Endodermal cell (in vitro differentiated cells): ENCODE measurements at regions not wholly inside any gene's neighbourhood (a gene's known extent, or its start where the extent isn't known, plus 50 kb on each side); places are given as distances from the start of the nearest gene placed in this dataset.

ENCODE experiments used
- DNase-seq: peaks from one replicate; pipeline ENCODE4 v3.0.0-alpha.2; 2017
- H3K27ac ChIP-seq: 2 replicates; pipeline ENCODE4 v1.5.1; 2013; ENCODE audit warnings: mild to moderate bottlenecking, low read depth, low read length, moderate library complexity
- H3K27me3 ChIP-seq: 2 replicates; pipeline ENCODE4 v1.6.1; 2013; ENCODE audit warnings: mild to moderate bottlenecking, low read length, moderate library complexity; ENCODE audit not compliant: insufficient read depth, control insufficient read depth, poor library complexity, severe bottlenecking
- H3K36me3 ChIP-seq: 2 replicates; pipeline ENCODE4 v1.7.0; 2013; ENCODE audit warnings: mild to moderate bottlenecking, low read length, moderate library complexity; ENCODE audit not compliant: control insufficient read depth, insufficient read depth
- H3K4me1 ChIP-seq: one replicate; pipeline ENCODE4 v1.7.0; 2013; ENCODE audit warnings: low read length; ENCODE audit not compliant: control insufficient read depth, insufficient read depth
- H3K4me3 ChIP-seq: 2 replicates; pipeline ENCODE4 v1.5.1; 2013; ENCODE audit warnings: mild to moderate bottlenecking, low read length, moderate library complexity
- H3K9ac ChIP-seq: 2 replicates; pipeline ENCODE4 v1.6.1; 2013; ENCODE audit warnings: mild to moderate bottlenecking, low read length, moderate library complexity; ENCODE audit not compliant: poor library complexity, severe bottlenecking; ENCODE audit errors: extremely low read depth
- H3K9me3 ChIP-seq: 2 replicates; pipeline ENCODE4 v1.6.1; 2013; ENCODE audit warnings: mild to moderate bottlenecking, low read length, moderate library complexity; ENCODE audit not compliant: control insufficient read depth
- H3K27ac Mint-ChIP-seq: 2 replicates; pipeline ENCODE4 v1.8.0; 2020; ENCODE audit warnings: mixed read lengths
- H3K27me3 Mint-ChIP-seq: 2 replicates; pipeline ENCODE4 v1.8.0; 2021; ENCODE audit warnings: mild to moderate bottlenecking, mixed read lengths; ENCODE audit not compliant: insufficient read depth
- H3K36me3 Mint-ChIP-seq: 2 replicates; pipeline ENCODE4 v1.8.0; 2020; ENCODE audit warnings: low read depth, mixed read lengths
- H3K4me1 Mint-ChIP-seq: 2 replicates; pipeline ENCODE4 v1.8.0; 2020; ENCODE audit warnings: mixed read lengths
- H3K4me3 Mint-ChIP-seq: 2 replicates; pipeline ENCODE4 v1.8.0; 2020; ENCODE audit warnings: mild to moderate bottlenecking, moderate library complexity, mixed read lengths
- H3K9me3 Mint-ChIP-seq: 2 replicates; pipeline ENCODE4 v1.8.0; 2020; ENCODE audit warnings: mild to moderate bottlenecking, mixed read lengths
- WGBS, 2 experiments: methylation state at CpG; one replicate each; pipeline versions ENCODE4 v1.1.5 to v1.1.7; 2013; ENCODE audit warnings: missing lambda C conversion rate in 2 of 2, mixed read lengths in 1 of 2; ENCODE audit not compliant: insufficient coverage in 1 of 2, insufficient read length in 1 of 2; 5-methylcytosine and 5-hydroxymethylcytosine counted together
- TF ChIP-seq, protein P1 (sequence below): fragments of 200-600 bp; sonication (generic); conservative IDR thresholded peaks from 2 replicates; pipeline ENCODE4 v1.5.0; 2021; ENCODE audit warnings: antibody characterized with exemption, mild to moderate bottlenecking

DNA sequence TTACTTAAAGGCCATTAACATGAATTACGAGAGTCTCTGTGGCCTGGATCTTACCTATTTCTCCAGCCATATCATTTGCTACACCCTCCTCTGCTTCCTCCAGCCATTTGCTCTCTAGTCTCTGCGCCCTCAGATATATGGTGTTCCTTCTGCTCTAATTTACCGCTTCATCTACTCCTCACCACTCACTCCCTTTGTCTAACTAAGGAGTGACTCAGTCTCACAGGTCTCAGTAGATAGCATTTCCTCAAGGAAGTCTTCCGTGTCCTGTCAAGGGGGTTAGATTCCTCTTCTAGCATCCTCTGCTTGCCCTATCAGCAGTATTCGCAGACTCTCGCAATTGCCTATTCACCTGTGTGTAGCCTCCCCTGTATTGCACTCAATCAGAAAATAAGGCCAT is 892.1 kb upstream of the INTU start:
- 94 to 97% methylated on average over 6 of the region's 6 CpGs for WGBS, 2 experiments

DNA sequence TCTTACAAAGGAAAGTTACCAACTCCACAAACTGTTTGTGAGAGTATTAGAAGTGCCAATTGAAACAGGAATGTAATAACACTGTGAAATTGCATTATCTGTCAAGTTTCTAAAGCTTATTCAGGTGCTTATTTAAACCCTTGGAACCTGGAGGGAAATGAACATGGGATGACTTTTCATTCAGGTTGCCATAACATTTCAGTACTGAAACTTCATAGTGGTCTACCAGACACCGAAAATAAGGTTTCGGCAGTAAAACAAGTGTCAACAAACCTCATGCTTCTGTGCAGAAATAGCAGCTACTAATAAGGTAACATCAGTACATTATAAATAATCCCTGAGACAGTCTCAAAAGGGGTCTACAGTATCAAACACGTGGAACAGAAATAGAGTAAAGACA is 890.7 kb upstream of the INTU start:
- 96 to 97% methylated on average over 3 of the region's 3 CpGs for WGBS, 2 experiments
- Mint-ChIP-seq H3K27ac (no peak overlapping the region), H3K36me3 (peaks cover 4% of the 10 kb centered on the region)

More for the DNA sequence above, 892.1 kb upstream of the INTU start:
- Mint-ChIP-seq H3K27ac (no peak overlapping the region), H3K4me1 (peaks cover 11% of the 10 kb centered on the region), H3K36me3 (no peaks in the 10 kb centered on the region), H3K9me3 (peaks cover 6% of the 10 kb centered on the region), H3K27me3 (no peaks in the 10 kb centered on the region), H3K4me3 (no peak overlapping the region)
- DNase-seq = no peak
- H3K9me3 ChIP-seq = peaks cover 6% of the 10 kb centered on the region
- no peak overlapping the region for H3K4me3 ChIP-seq
- peaks cover 5% of the 10 kb centered on the region for H3K4me1 ChIP-seq
- no peaks in the 10 kb centered on the region for H3K27me3 ChIP-seq
- TF ChIP-seq, protein P1, sequence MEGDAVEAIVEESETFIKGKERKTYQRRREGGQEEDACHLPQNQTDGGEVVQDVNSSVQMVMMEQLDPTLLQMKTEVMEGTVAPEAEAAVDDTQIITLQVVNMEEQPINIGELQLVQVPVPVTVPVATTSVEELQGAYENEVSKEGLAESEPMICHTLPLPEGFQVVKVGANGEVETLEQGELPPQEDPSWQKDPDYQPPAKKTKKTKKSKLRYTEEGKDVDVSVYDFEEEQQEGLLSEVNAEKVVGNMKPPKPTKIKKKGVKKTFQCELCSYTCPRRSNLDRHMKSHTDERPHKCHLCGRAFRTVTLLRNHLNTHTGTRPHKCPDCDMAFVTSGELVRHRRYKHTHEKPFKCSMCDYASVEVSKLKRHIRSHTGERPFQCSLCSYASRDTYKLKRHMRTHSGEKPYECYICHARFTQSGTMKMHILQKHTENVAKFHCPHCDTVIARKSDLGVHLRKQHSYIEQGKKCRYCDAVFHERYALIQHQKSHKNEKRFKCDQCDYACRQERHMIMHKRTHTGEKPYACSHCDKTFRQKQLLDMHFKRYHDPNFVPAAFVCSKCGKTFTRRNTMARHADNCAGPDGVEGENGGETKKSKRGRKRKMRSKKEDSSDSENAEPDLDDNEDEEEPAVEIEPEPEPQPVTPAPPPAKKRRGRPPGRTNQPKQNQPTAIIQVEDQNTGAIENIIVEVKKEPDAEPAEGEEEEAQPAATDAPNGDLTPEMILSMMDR = no peak
- no peak overlapping the region for H3K9ac ChIP-seq
- no peaks in the 10 kb centered on the region for H3K36me3 ChIP-seq
- H3K27ac ChIP-seq = no peak overlapping the region

DNA sequence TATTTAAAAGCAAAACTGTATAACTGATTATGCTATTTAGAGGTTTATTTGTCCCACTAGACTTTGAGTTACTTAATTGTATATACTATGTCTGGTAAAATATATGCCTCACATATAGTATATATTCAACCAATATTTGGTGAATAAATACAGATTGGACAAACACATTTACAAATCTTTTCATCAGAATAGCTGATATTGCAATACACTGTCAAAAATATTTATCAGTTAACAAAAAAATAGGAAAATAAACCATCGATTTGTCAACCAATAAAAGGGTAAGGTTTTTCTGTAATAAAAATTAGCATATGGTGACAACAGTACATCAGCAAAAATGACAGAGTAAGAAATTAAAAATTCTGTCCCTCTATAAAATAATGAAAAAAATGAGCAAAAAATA is 889.9 kb upstream of the INTU start:
- Mint-ChIP-seq H3K27ac (no peak overlapping the region), H3K4me3 (no peak overlapping the region), H3K4me1 (peaks cover 7% of the 10 kb centered on the region), H3K36me3 (peaks cover 4% of the 10 kb centered on the region), H3K9me3 (peaks cover 15% of the 10 kb centered on the region), H3K27me3 (no peaks in the 10 kb centered on the region)
- H3K27me3 ChIP-seq = no peaks in the 10 kb centered on the region
- no peak overlapping the region for H3K9ac ChIP-seq
- H3K27ac ChIP-seq = no peak overlapping the region
- TF ChIP-seq, protein P1 = no peak
- peaks cover 14% of the 10 kb centered on the region for H3K9me3 ChIP-seq
- DNase-seq = no peak
- 100% methylated on average over 1 of the region's 1 CpG; no CpG with 5 or more reads in 1 of the 2 experiments for WGBS, 2 experiments
- H3K4me3 ChIP-seq = no peak overlapping the region
- H3K36me3 ChIP-seq = no peaks in the 10 kb centered on the region
- H3K4me1 ChIP-seq = peaks cover 5% of the 10 kb centered on the region

More for the DNA sequence above, 890.7 kb upstream of the INTU start:
- peaks cover 7% of the 10 kb centered on the region for H3K4me1 Mint-ChIP-seq
- DNase-seq = no peak
- H3K4me3 Mint-ChIP-seq = no peak overlapping the region
- no peak overlapping the region for H3K9ac ChIP-seq
- no peaks in the 10 kb centered on the region for H3K36me3 ChIP-seq
- H3K27me3 Mint-ChIP-seq = no peaks in the 10 kb centered on the region
- H3K27ac ChIP-seq = no peak overlapping the region
- peaks cover 5% of the 10 kb centered on the region for H3K4me1 ChIP-seq
- peaks cover 13% of the 10 kb centered on the region for H3K9me3 Mint-ChIP-seq
- H3K27me3 ChIP-seq = no peaks in the 10 kb centered on the region
- peaks cover 14% of the 10 kb centered on the region for H3K9me3 ChIP-seq
- no peak overlapping the region for H3K4me3 ChIP-seq
- TF ChIP-seq, protein P1 = no peak
